GM13977 (cell line): ENCODE measurements at regions not wholly inside any gene's neighbourhood (a gene's known extent, or its start where the extent isn't known, plus 50 kb on each side); places are given as distances from the start of the nearest gene placed in this dataset.

Experiments used
- DNase-seq: peaks from one replicate; pipeline ENCODE4 v3.0.0; 2012; ENCODE audit warnings: low spot score
- in situ Hi-C: fragments of 300-500 bp; cut with MboI; formaldehyde crosslinking; loops from one replicate; pipeline ENCODE4 v1.12.0; 2022; ENCODE audit warnings: low sequenced_read_pairs, low pct_unique_long_range_greater_than_20kb, mixed read lengths, inconsistent platforms; ENCODE audit not compliant: unreplicated experiment
- TF ChIP-seq, protein P1 (sequence below): IDR thresholded peaks from 2 replicates; pipeline ENCODE4 v1.5.1; 2012; ENCODE audit warnings: mild to moderate bottlenecking, control low read depth; ENCODE audit not compliant: insufficient read depth; ENCODE audit errors: extremely low read depth, missing control alignments

GRCh38 chr10:78143576-78143975 lies 109.9 kb downstream of the RPS24 start:
- TF ChIP-seq, protein P1, sequence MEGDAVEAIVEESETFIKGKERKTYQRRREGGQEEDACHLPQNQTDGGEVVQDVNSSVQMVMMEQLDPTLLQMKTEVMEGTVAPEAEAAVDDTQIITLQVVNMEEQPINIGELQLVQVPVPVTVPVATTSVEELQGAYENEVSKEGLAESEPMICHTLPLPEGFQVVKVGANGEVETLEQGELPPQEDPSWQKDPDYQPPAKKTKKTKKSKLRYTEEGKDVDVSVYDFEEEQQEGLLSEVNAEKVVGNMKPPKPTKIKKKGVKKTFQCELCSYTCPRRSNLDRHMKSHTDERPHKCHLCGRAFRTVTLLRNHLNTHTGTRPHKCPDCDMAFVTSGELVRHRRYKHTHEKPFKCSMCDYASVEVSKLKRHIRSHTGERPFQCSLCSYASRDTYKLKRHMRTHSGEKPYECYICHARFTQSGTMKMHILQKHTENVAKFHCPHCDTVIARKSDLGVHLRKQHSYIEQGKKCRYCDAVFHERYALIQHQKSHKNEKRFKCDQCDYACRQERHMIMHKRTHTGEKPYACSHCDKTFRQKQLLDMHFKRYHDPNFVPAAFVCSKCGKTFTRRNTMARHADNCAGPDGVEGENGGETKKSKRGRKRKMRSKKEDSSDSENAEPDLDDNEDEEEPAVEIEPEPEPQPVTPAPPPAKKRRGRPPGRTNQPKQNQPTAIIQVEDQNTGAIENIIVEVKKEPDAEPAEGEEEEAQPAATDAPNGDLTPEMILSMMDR: no peak
- in situ Hi-C loops: no loop called here
- DNase-seq: no peak

DNA sequence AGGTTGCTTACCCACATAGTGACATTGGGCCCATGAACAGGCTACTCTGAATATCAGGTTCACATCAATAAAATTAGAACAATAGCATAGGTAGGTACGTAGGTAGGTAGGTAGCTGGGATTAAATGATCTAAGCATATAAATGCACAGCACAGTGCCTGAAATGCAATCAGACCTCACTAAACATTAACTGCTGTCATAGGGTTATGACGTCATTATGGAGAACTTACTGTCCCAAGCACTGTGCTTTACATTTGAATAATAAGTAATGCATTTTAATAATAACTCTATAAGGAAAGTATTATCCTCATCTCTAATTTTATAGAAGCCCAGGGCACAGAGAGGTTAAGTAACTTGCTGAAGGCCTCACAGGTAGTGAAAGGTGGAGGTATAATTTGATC lies 112.5 kb downstream of the RPS24 start:
- TF ChIP-seq, protein P1: no peak
- in situ Hi-C loops: no loop called here
- no peak for DNase-seq

- TF ChIP-seq, protein P1: no peak
- DNase-seq: no peak
- in situ Hi-C loops: no loop called here
These were observed 113.5 kb downstream of the RPS24 start for GRCh38 chr10:78147202-78147601.

GRCh38 chr10:78148216-78148960 lies 114.7 kb downstream of the RPS24 start:
- TF ChIP-seq, protein P1: no peak
- in situ Hi-C loops: no loop called here
- no peak for DNase-seq

DNA sequence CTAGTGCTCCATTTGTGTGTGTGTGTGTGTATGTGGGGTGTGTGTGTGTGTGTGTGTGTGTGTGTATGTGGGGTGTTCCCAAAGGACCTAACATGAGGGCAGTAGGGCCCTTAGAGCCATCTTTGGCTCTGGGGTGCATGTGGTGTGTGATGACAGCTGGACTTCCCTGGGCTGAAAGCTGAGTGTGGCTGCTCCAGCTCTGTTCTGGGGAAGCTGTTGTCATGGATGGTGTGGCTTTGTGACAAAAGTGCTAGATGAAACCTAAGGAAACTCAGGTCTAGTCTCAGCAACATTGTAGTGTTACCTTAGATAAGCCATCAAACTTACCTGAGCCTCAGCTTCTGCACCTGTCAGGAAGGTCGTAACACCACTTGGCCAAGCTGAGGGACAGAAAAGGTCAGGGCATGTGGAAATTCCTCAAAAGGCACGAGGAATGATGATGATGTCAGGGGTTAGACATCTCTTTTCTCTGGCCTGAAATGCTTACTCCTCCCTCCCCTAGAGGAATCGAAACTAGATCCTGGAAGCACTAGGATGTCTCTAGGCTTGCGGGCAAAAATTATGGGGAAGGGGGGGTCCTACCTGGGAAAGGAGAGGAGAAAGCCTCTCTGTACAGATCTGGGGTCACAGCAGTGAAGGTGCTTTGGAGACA lies 115.4 kb downstream of the RPS24 start:
- TF ChIP-seq, protein P1: no peak
- in situ Hi-C loops: no loop called here
- DNase-seq: no peak

DNA sequence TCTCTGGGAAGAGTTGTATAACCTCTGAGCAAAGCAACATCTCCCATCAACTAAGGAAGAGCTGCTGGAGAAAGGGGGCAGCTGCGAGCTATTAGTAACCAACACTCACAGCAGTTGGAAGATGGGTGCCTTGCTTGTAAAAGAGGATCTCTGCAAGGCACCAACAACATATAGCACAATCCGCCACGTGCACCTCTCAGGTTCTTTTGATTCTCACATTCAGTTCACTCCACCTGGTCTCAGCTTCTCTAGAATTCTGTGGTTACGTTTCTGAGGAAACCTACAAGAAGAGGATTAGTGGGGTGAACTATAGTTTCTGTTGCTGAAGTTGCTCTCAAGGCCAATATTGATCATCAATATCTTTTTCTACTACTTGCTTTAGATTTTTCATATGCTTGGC lies 117.1 kb downstream of the RPS24 start:
- in situ Hi-C loops: no loop called here
- TF ChIP-seq, protein P1: no peak
- DNase-seq: no peak
